ENCODE measurements at regions not wholly inside any gene's neighbourhood (a gene's known extent, or its start where the extent isn't known, plus 50 kb on each side); places are given as distances from the start of the nearest gene placed in this dataset.

DNA sequence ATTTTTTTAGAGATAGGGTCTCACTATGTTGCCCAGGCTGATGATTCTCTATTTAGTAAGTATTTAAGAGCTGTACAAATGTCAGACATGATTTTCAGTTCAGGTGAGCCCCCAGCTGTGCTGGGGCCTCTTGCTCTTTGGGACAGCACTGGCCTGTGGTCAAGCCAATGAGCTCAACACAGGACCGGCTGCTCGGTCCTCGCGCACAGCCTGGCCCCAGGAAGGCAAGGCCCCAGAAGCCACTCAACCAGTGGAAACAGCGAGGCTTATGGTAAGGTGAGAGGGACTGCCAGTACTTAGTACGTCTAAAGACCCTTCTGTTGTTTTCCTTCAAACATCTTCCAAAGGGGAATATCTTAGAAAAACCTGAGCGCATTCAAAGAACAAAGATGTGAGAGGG lies 211.8 kb downstream of the SKIDA1 start:
- no peaks in the 10 kb centered on the region for H3K36me3 ChIP-seq (replicated peaks; ENCODE audit: low read depth, low read length)
- no peaks in the 10 kb centered on the region for H3K79me2 ChIP-seq (ENCODE audit: low read length)
- no peak overlapping the region for H3K4me2 ChIP-seq (ENCODE audit: low read length)
- no peaks in the 10 kb centered on the region for H3K4me1 ChIP-seq (ENCODE audit: low read length)
- no peak overlapping the region for H3K9ac ChIP-seq (ENCODE audit: low read length)
- no peaks in the 10 kb centered on the region for H3K9me3 ChIP-seq (ENCODE audit: insufficient read depth, low read length)
- TF ChIP-seq EZH2phosphoT487 (IDR thresholded peaks at IDR 0.05; ENCODE audit: low read depth) = no peak
- TF ChIP-seq, protein P1, sequence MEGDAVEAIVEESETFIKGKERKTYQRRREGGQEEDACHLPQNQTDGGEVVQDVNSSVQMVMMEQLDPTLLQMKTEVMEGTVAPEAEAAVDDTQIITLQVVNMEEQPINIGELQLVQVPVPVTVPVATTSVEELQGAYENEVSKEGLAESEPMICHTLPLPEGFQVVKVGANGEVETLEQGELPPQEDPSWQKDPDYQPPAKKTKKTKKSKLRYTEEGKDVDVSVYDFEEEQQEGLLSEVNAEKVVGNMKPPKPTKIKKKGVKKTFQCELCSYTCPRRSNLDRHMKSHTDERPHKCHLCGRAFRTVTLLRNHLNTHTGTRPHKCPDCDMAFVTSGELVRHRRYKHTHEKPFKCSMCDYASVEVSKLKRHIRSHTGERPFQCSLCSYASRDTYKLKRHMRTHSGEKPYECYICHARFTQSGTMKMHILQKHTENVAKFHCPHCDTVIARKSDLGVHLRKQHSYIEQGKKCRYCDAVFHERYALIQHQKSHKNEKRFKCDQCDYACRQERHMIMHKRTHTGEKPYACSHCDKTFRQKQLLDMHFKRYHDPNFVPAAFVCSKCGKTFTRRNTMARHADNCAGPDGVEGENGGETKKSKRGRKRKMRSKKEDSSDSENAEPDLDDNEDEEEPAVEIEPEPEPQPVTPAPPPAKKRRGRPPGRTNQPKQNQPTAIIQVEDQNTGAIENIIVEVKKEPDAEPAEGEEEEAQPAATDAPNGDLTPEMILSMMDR (IDR thresholded peaks at IDR 0.05; ENCODE audit: low read depth, low read length) = no peak
- H3K4me3 ChIP-seq (ENCODE audit: low read length) = no peak overlapping the region
- no peak overlapping the region for H2AFZ ChIP-seq (ENCODE audit: low read depth, low read length)
- H3K27me3 ChIP-seq (ENCODE audit: low read depth, low read length) = no peaks in the 10 kb centered on the region
- H4K20me1 ChIP-seq (ENCODE audit: insufficient read depth, low read length) = no peaks in the 10 kb centered on the region
- H3K27ac ChIP-seq (ENCODE audit: low read length) = no peak overlapping the region

DNA sequence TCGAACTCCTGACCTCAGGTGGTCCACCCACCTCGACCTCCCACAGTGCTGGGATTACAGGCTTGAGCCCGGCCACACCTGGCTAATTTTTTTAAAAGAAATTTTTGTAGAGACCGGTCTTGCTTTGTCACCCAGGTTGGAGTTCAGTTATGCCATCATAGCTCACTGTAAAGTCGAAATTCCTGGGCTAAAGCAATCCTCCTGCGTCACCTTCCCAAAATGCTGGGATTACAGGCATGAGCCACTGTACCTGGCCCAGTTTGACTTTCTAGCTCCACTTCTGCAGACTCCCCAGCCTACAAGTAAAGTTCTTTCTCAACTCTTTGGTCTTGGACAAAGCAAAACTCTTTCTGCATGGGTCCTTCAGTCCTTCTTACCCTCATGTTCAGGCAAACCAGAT lies 214.1 kb downstream of the SKIDA1 start:
- Histone ChIP-seq H3K36me3 (replicated peaks; ENCODE audit: low read depth, low read length) (no peaks in the 10 kb centered on the region), H2AFZ (ENCODE audit: low read depth, low read length) (no peak overlapping the region)

DNA sequence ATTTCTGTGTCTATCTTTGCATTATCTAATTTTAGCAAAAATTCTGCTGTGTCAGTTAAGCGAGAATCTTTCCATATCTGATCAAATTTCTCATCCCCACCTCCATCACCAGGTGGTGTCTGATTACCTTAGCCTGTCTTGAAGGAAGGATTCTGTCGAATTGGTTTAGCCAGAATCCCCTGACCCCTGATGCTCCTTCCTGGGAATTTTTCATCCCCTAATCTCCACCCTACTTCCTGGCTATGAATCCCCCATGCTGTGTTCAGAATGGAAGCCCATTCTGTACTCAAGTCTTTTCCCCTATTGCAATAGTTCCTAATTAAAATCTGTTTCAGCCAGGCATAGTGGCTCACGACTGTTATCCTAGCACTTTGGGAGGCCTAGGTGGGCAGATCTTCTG lies 216.1 kb downstream of the SKIDA1 start:
- no peaks in the 10 kb centered on the region for H3K79me2 ChIP-seq (ENCODE audit: low read length)
- H3K4me3 ChIP-seq (ENCODE audit: low read length) = no peak overlapping the region
- no peaks in the 10 kb centered on the region for H3K27me3 ChIP-seq (ENCODE audit: low read depth, low read length)
- TF ChIP-seq, protein P1 (IDR thresholded peaks at IDR 0.05; ENCODE audit: low read depth, low read length) = no peak
- no peak for TF ChIP-seq EZH2phosphoT487 (IDR thresholded peaks at IDR 0.05; ENCODE audit: low read depth)
- H2AFZ ChIP-seq (ENCODE audit: low read depth, low read length) = no peak overlapping the region
- H3K36me3 ChIP-seq (replicated peaks; ENCODE audit: low read depth, low read length) = no peaks in the 10 kb centered on the region
- no peaks in the 10 kb centered on the region for H3K4me1 ChIP-seq (ENCODE audit: low read length)
- H4K20me1 ChIP-seq (ENCODE audit: insufficient read depth, low read length) = no peaks in the 10 kb centered on the region
- no peak overlapping the region for H3K4me2 ChIP-seq (ENCODE audit: low read length)
- H3K9ac ChIP-seq (ENCODE audit: low read length) = no peak overlapping the region
- H3K27ac ChIP-seq (ENCODE audit: low read length) = no peak overlapping the region
- no peaks in the 10 kb centered on the region for H3K9me3 ChIP-seq (ENCODE audit: insufficient read depth, low read length)

More for the DNA sequence above, 214.1 kb downstream of the SKIDA1 start:
- Histone ChIP-seq H3K4me1 (ENCODE audit: low read length) (no peaks in the 10 kb centered on the region), H3K4me3 (ENCODE audit: low read length) (no peak overlapping the region), H3K27me3 (ENCODE audit: low read depth, low read length) (no peaks in the 10 kb centered on the region), H4K20me1 (ENCODE audit: insufficient read depth, low read length) (no peaks in the 10 kb centered on the region), H3K9me3 (ENCODE audit: insufficient read depth, low read length) (no peaks in the 10 kb centered on the region), H3K79me2 (ENCODE audit: low read length) (no peaks in the 10 kb centered on the region), H3K9ac (ENCODE audit: low read length) (no peak overlapping the region), H3K4me2 (ENCODE audit: low read length) (no peak overlapping the region), H3K27ac (ENCODE audit: low read length) (no peak overlapping the region)
- TF ChIP-seq, protein P1 (IDR thresholded peaks at IDR 0.05; ENCODE audit: low read depth, low read length) = no peak
- TF ChIP-seq EZH2phosphoT487 (IDR thresholded peaks at IDR 0.05; ENCODE audit: low read depth) = no peak

DNA sequence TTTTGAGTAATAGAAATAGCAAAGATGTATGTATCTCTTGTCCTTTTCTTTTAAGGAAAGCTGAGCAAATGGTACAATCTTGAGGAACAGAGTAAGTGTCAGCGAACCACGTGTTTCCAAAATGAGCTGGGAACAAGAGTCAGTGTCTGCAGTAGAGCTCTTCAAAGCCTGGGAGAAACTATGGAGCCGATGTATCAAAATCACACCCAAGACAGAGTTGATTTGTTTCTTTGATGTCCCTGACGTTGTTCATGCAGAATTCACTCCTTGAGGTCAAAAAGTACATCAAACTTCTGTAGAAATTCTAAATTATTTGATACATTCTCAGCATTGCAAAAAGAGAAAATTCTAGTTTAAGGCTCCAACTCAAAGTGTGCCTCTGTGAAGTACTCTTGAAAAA lies 216.5 kb downstream of the SKIDA1 start:
- Histone ChIP-seq H3K4me1 (ENCODE audit: low read length) (no peaks in the 10 kb centered on the region), H2AFZ (ENCODE audit: low read depth, low read length) (no peak overlapping the region)

More for the DNA sequence above, 216.5 kb downstream of the SKIDA1 start:
- no peaks in the 10 kb centered on the region for H3K36me3 ChIP-seq (replicated peaks; ENCODE audit: low read depth, low read length)
- no peaks in the 10 kb centered on the region for H3K79me2 ChIP-seq (ENCODE audit: low read length)
- TF ChIP-seq, protein P1 (IDR thresholded peaks at IDR 0.05; ENCODE audit: low read depth, low read length) = no peak
- no peak for TF ChIP-seq EZH2phosphoT487 (IDR thresholded peaks at IDR 0.05; ENCODE audit: low read depth)
- no peak overlapping the region for H3K27ac ChIP-seq (ENCODE audit: low read length)
- no peak overlapping the region for H3K4me3 ChIP-seq (ENCODE audit: low read length)
- no peak overlapping the region for H3K9ac ChIP-seq (ENCODE audit: low read length)
- no peaks in the 10 kb centered on the region for H3K9me3 ChIP-seq (ENCODE audit: insufficient read depth, low read length)
- H4K20me1 ChIP-seq (ENCODE audit: insufficient read depth, low read length) = no peaks in the 10 kb centered on the region
- no peak overlapping the region for H3K4me2 ChIP-seq (ENCODE audit: low read length)
- no peaks in the 10 kb centered on the region for H3K27me3 ChIP-seq (ENCODE audit: low read depth, low read length)

All from OCI-LY3 (cell line).